Karpas-422 (cell line): ENCODE measurements at regions not wholly inside any gene's neighbourhood (a gene's known extent, or its start where the extent isn't known, plus 50 kb on each side); places are given as distances from the start of the nearest gene placed in this dataset.
"Not testable (repeated sequence)": the region's sequence is repeated elsewhere in the genome, so short reads cannot be mapped to it uniquely, and the experiment has no call there.

ENCODE experiments used
- DNase-seq: peaks from one replicate; pipeline ENCODE4 v3.0.0-alpha.2; 2015
- H2AFZ ChIP-seq: fragments of 200-600 bp; sonication (generic); 2 replicates; pipeline ENCODE4 v1.6.1; 2014; ENCODE audit warnings: antibody characterized with exemption, low read length, mixed read lengths
- H3K27ac ChIP-seq: fragments of 200-600 bp; sonication (generic); 2 replicates; pipeline ENCODE4 v1.5.1; 2014; ENCODE audit warnings: mild to moderate bottlenecking, low read length, moderate library complexity
- H3K27me3 ChIP-seq: fragments of 200-600 bp; sonication (generic); 2 replicates; pipeline ENCODE4 v1.6.1; 2014; ENCODE audit warnings: low read length, mixed read lengths
- H3K36me3 ChIP-seq: fragments of 200-600 bp; sonication (generic); 2 replicates; pipeline ENCODE4 v1.6.1; 2014; ENCODE audit warnings: low read length, mixed read lengths; ENCODE audit not compliant: insufficient read depth
- H3K4me1 ChIP-seq: fragments of 200-600 bp; sonication (generic); 2 replicates; pipeline ENCODE4 v1.6.1; 2014; ENCODE audit warnings: mild to moderate bottlenecking, low read length, mixed read lengths
- H3K4me2 ChIP-seq: fragments of 200-600 bp; sonication (generic); 2 replicates; pipeline ENCODE4 v1.6.1; 2014; ENCODE audit warnings: low read length, low read depth, mild to moderate bottlenecking; ENCODE audit not compliant: poor library complexity, severe bottlenecking
- H3K4me3 ChIP-seq: fragments of 200-600 bp; sonication (generic); 2 replicates; pipeline ENCODE4 v1.5.1; 2014; ENCODE audit warnings: mild to moderate bottlenecking, antibody characterized with exemption, low read length, mixed read lengths
- H3K79me2 ChIP-seq: fragments of 200-600 bp; sonication (generic); 2 replicates; pipeline ENCODE4 v1.6.1; 2014; ENCODE audit warnings: mild to moderate bottlenecking, low read length, mixed read lengths
- H3K9ac ChIP-seq: fragments of 200-600 bp; sonication (generic); 2 replicates; pipeline ENCODE4 v1.6.0; 2014; ENCODE audit warnings: low read length
- H3K9me2 ChIP-seq: fragments of 200-600 bp; sonication (generic), shearing (Covaris generic); replicated peaks from 2 replicates; pipeline ENCODE4 v1.6.0; 2014; ENCODE audit warnings: mild to moderate bottlenecking, low read length, moderate library complexity; ENCODE audit not compliant: insufficient read depth
- H3K9me3 ChIP-seq: fragments of 300-700, 200-600 bp; sonication (generic); 2 replicates; pipeline ENCODE4 v1.6.1; 2014; ENCODE audit warnings: low read length, mixed read lengths
- H4K20me1 ChIP-seq: fragments of 200-600 bp; sonication (generic); 2 replicates; pipeline ENCODE4 v1.6.1; 2014; ENCODE audit warnings: mild to moderate bottlenecking, antibody characterized with exemption, low read length, low read depth; ENCODE audit not compliant: insufficient read depth

DNA sequence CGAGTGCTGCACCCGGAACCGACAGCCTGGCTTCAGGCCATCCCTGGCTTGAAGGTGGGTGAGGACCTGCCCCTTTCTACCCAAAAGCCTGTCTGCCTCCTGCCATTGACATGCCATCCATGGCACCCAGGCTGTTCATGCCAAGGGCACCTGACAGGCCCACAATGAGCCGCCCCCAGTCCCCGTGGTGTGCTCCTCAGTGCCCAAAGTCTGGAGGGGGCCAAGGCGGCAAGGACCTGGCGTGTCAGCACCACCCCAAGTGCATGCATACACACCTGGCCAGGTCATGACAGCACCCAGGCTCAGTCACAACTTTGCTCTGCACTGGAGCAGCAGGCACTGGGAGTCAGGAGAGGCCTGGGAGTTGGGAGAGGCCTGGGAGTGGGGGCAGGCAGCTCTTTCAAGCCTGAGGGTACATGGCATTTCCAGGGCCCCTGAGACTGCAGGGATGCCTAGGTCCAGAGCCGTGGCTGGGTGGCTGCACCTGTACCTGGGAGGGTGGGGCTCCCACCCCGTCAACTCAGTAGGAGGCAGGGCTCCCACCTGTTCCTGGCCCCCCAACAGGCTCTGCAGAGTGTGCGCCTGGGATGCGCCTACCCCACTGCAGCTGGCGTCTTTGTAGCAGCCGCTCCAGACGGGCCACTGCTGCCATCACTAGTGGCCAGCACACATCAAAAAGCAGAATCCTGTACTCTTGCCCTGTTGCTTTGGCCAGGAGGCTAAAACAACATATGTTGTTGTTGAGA lies 71.7 kb downstream of the ZNF467 start:
- Histone ChIP-seq H3K27me3 (no peaks in the 10 kb centered on the region), H3K4me1 (no peaks in the 10 kb centered on the region), H3K9me2 (no peaks in the 10 kb centered on the region), H3K36me3 (no peaks in the 10 kb centered on the region), H3K27ac (no peak overlapping the region), H4K20me1 (no peaks in the 10 kb centered on the region), H2AFZ (no peak overlapping the region), H3K9me3 (no peaks in the 10 kb centered on the region), H3K79me2 (no peaks in the 10 kb centered on the region), H3K4me3 (no peak overlapping the region), H3K4me2 (no peak overlapping the region), H3K9ac (no peak overlapping the region)
- no peak for DNase-seq

DNA sequence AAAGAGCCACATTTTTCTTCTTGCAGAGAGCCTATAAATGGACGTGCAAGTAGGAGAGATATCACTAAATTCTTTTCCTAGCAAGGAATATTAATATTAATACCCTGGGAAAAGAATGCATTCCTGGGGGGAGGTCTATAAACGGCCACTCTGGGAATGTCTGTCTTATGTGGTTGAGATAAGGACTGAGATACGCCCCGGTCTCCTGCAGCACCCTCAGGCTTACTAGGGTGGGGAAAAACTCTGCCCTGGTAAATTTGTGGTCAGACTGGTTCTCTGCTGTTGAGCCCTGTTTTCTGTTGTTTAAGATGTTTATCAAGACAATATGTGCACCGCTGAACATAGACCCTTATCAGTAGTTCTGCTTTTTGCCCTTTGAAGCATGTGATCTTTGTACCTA lies 75.6 kb downstream of the ZNF467 start:
- not testable (repeated sequence) for H3K4me3 ChIP-seq, H3K27ac ChIP-seq, H3K27me3 ChIP-seq, H3K79me2 ChIP-seq, H3K9me2 ChIP-seq, H3K4me1 ChIP-seq, H3K4me2 ChIP-seq, DNase-seq, H3K9me3 ChIP-seq, H3K36me3 ChIP-seq, H3K9ac ChIP-seq, H2AFZ ChIP-seq, H4K20me1 ChIP-seq

GRCh38 chr7:149696280-149696679 lies 77.1 kb downstream of the ZNF467 start:
- Histone ChIP-seq H2AFZ (no peak overlapping the region), H3K4me2 (no peak overlapping the region), H3K9me3 (no peaks in the 10 kb centered on the region), H3K9ac (no peak overlapping the region), H3K4me3 (no peak overlapping the region), H3K79me2 (no peaks in the 10 kb centered on the region), H3K9me2 (no peaks in the 10 kb centered on the region), H3K36me3 (no peaks in the 10 kb centered on the region), H3K4me1 (no peaks in the 10 kb centered on the region), H3K27me3 (no peaks in the 10 kb centered on the region), H4K20me1 (no peaks in the 10 kb centered on the region), H3K27ac (no peak overlapping the region)
- no peak for DNase-seq

- Histone ChIP-seq H3K4me1 (no peaks in the 10 kb centered on the region), H3K79me2 (no peaks in the 10 kb centered on the region), H3K27ac (no peak overlapping the region), H3K9me2 (no peaks in the 10 kb centered on the region), H3K27me3 (no peaks in the 10 kb centered on the region), H3K4me2 (no peak overlapping the region), H3K36me3 (no peaks in the 10 kb centered on the region), H4K20me1 (no peaks in the 10 kb centered on the region), H3K9me3 (no peaks in the 10 kb centered on the region), H3K4me3 (no peak overlapping the region), H3K9ac (no peak overlapping the region), H2AFZ (no peak overlapping the region)
- no peak for DNase-seq
Observed at GRCh38 chr7:149692557-149692982, 80.8 kb downstream of the ZNF467 start.

DNA sequence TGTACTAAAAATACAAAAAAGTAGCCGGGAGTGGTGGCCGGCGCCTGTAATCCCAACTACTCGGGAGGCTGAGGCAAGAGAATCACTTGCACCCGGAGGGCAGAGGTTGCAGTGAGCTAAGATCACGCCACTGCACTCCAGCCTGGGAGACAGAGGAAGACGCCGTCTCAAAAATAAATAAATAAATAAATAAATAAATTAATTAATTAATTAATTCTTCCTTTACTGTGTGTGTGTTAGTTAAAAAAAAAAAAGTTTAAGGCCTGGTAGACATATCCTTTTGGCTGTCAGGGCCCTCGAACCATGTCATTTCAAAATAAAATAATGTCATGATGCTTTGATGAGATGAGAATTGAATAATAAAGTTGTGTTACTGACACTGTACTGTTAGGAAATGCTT lies 81.3 kb downstream of the ZNF467 start:
- H3K9me2 ChIP-seq: no peaks in the 10 kb centered on the region
- no peak overlapping the region for H3K9ac ChIP-seq
- H3K27ac ChIP-seq: no peak overlapping the region
- H3K4me1 ChIP-seq: no peaks in the 10 kb centered on the region
- no peak overlapping the region for H3K4me2 ChIP-seq
- no peaks in the 10 kb centered on the region for H3K36me3 ChIP-seq
- no peaks in the 10 kb centered on the region for H3K27me3 ChIP-seq
- H3K9me3 ChIP-seq: no peaks in the 10 kb centered on the region
- H2AFZ ChIP-seq: no peak overlapping the region
- no peak for DNase-seq
- no peaks in the 10 kb centered on the region for H3K79me2 ChIP-seq
- no peak overlapping the region for H3K4me3 ChIP-seq
- no peaks in the 10 kb centered on the region for H4K20me1 ChIP-seq

DNA sequence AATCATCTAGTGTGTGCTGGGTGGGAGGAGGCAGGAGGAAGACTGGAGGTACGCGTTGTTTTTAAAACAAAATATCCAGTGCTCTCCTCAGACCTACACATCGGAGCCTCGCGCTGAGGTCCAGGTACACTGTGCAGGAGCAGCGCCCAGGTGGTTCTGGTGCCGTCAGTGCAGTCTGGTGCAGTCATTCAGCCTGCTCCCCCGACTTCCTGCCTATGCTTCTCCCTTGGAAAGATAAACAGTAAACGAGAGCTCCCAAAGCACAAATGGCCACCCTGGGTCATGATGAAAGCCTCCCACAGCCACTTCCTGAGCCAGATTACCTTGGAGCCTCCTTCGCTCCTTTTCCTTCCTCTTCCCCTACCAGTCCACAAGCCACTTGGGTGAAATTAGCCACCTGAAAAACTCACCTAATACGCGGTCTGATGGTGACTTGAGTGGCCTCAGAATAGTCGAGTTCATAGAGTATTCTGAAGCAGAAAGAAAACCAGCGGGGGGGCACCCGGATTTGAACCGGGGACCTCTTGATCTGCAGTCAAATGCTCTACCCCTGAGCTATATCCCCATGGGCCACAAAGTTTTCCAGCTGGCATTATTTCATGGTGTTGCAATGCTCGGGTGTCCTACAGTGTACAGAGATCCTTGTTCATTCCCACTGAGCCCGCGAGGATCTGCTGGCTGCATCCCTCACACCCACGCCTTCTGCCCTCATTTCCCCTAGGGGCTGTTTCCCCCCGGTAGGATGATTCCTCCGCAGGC lies 82.5 kb downstream of the ZNF467 start:
- H3K27me3 ChIP-seq: no peaks in the 10 kb centered on the region
- no peaks in the 10 kb centered on the region for H3K79me2 ChIP-seq
- no peaks in the 10 kb centered on the region for H3K4me1 ChIP-seq
- H3K4me3 ChIP-seq: no peak overlapping the region
- H3K4me2 ChIP-seq: no peak overlapping the region
- H4K20me1 ChIP-seq: no peaks in the 10 kb centered on the region
- no peak overlapping the region for H3K27ac ChIP-seq
- no peaks in the 10 kb centered on the region for H3K36me3 ChIP-seq
- no peaks in the 10 kb centered on the region for H3K9me2 ChIP-seq
- H3K9ac ChIP-seq: no peak overlapping the region
- no peak for DNase-seq
- H2AFZ ChIP-seq: no peak overlapping the region
- H3K9me3 ChIP-seq: no peaks in the 10 kb centered on the region

- H3K4me1 ChIP-seq: no peaks in the 10 kb centered on the region
- no peak for DNase-seq
- H3K27ac ChIP-seq: no peak overlapping the region
- no peaks in the 10 kb centered on the region for H3K36me3 ChIP-seq
- H3K79me2 ChIP-seq: no peaks in the 10 kb centered on the region
- no peak overlapping the region for H3K4me3 ChIP-seq
- no peaks in the 10 kb centered on the region for H3K9me3 ChIP-seq
- H3K9ac ChIP-seq: no peak overlapping the region
- H3K9me2 ChIP-seq: no peaks in the 10 kb centered on the region
- no peak overlapping the region for H3K4me2 ChIP-seq
- no peaks in the 10 kb centered on the region for H4K20me1 ChIP-seq
- no peaks in the 10 kb centered on the region for H3K27me3 ChIP-seq
- no peak overlapping the region for H2AFZ ChIP-seq
Observed at GRCh38 chr7:149689291-149689721, 84.1 kb downstream of the ZNF467 start.

- Histone ChIP-seq H3K27me3 (no peaks in the 10 kb centered on the region), H3K4me3 (no peak overlapping the region), H3K36me3 (no peaks in the 10 kb centered on the region), H3K79me2 (no peaks in the 10 kb centered on the region), H4K20me1 (no peaks in the 10 kb centered on the region), H3K4me2 (no peak overlapping the region), H3K9me2 (no peaks in the 10 kb centered on the region), H3K27ac (no peak overlapping the region), H3K9me3 (no peaks in the 10 kb centered on the region), H2AFZ (no peak overlapping the region), H3K4me1 (no peaks in the 10 kb centered on the region), H3K9ac (no peak overlapping the region)
- no peak for DNase-seq
Observed at GRCh38 chr7:149688836-149689235, 84.6 kb downstream of the ZNF467 start.
